HCT116 (cell line): ENCODE measurements at regions not wholly inside any gene's neighbourhood (a gene's known extent, or its start where the extent isn't known, plus 50 kb on each side); places are given as distances from the start of the nearest gene placed in this dataset.

Experiments
- EZH2 ChIP-seq: fragments of 200-600 bp; sonication (generic); IDR thresholded peaks from 2 replicates; pipeline ENCODE4 v1.6.1; 2017; ENCODE audit warnings: antibody characterized with exemption, mixed run types
- POLR2AphosphoS5 ChIP-seq: IDR thresholded peaks from 2 replicates; pipeline ENCODE4 v1.6.1; 2011; ENCODE audit warnings: mild to moderate bottlenecking, low read depth, low read length, moderate library complexity
- RAD21 ChIP-seq: IDR thresholded peaks from 2 replicates; pipeline ENCODE4 v1.6.1; 2012; ENCODE audit warnings: low read depth, mild to moderate bottlenecking
- SIN3A ChIP-seq: IDR thresholded peaks from 2 replicates; pipeline ENCODE4 v1.6.1; 2012; ENCODE audit warnings: low read depth
- YY1 ChIP-seq: IDR thresholded peaks from 2 replicates; pipeline ENCODE4 v1.6.1; 2011; ENCODE audit warnings: low read length, low read depth, moderate library complexity, mild to moderate bottlenecking; ENCODE audit not compliant: insufficient replicate concordance; ENCODE audit errors: extremely low read depth
- TF ChIP-seq, protein P1 (sequence below), 3 experiments: fragments of 200-600 bp in 1 of 3; sonication (generic) in 1 of 3; IDR thresholded peaks in 2 of 3; conservative IDR thresholded peaks in 1 of 3; 2 replicates each; pipeline ENCODE4 v1.5.1; 2012 to 2017; ENCODE audit warnings: low read depth in 2 of 3, low read length in 2 of 3, antibody characterized with exemption in 1 of 3, borderline replicate concordance in 1 of 3, control low read depth in 1 of 3, mild to moderate bottlenecking in 1 of 3, mixed read lengths in 1 of 3, mixed run types in 1 of 3, moderate library complexity in 1 of 3; ENCODE audit not compliant: insufficient read depth in 1 of 3

DNA sequence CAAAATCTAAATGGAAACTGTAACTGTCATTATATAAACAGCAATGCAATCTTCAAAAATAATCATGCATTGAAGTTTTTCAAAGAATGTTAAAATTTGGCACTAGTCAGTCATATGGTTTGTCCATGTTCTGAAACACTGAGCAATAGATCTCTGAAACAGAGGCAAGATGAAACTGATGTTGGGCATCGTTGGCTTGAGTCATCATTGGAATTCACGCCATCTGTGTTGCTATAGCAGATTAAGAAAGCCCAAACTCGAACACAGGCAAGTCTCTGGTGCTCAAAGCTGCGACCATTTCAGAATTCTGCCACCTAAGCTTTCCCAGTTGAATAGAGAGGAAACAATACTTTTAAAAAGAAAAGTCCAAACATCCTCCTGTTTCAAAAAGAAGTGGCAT lies 114.1 kb upstream of the PPARGC1A start:
- TF ChIP-seq POLR2AphosphoS5 (no peak), EZH2 (no peak), RAD21 (no peak), SIN3A (no peak), YY1 (no peak)
- TF ChIP-seq, protein P1, sequence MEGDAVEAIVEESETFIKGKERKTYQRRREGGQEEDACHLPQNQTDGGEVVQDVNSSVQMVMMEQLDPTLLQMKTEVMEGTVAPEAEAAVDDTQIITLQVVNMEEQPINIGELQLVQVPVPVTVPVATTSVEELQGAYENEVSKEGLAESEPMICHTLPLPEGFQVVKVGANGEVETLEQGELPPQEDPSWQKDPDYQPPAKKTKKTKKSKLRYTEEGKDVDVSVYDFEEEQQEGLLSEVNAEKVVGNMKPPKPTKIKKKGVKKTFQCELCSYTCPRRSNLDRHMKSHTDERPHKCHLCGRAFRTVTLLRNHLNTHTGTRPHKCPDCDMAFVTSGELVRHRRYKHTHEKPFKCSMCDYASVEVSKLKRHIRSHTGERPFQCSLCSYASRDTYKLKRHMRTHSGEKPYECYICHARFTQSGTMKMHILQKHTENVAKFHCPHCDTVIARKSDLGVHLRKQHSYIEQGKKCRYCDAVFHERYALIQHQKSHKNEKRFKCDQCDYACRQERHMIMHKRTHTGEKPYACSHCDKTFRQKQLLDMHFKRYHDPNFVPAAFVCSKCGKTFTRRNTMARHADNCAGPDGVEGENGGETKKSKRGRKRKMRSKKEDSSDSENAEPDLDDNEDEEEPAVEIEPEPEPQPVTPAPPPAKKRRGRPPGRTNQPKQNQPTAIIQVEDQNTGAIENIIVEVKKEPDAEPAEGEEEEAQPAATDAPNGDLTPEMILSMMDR (IDR thresholded peaks at IDR 0.05 in 2 of 3, conservative IDR thresholded peaks at IDR 0.05 in 1 of 3; ENCODE audit: borderline replicate concordance in 1 of 3, insufficient read depth in 1 of 3, low read depth in 2 of 3, low read length in 2 of 3) = no peak
